Ishikawa (cell line): ENCODE measurements at regions not wholly inside any gene's neighbourhood (a gene's known extent, or its start where the extent isn't known, plus 50 kb on each side); places are given as distances from the start of the nearest gene placed in this dataset.

Experiments used
- CEBPB ChIP-seq: IDR thresholded peaks from 2 replicates; pipeline ENCODE4 v1.6.1; 2012
- EGR1 ChIP-seq: IDR thresholded peaks from 2 replicates; pipeline ENCODE4 v1.6.1; 2012
- EP300 ChIP-seq: IDR thresholded peaks from 2 replicates; pipeline ENCODE4 v1.6.1; 2012; ENCODE audit warnings: borderline replicate concordance
- FOXM1 ChIP-seq: IDR thresholded peaks from 2 replicates; pipeline ENCODE4 v1.6.1; 2012; ENCODE audit warnings: low read depth, borderline replicate concordance
- NFIC ChIP-seq: IDR thresholded peaks from 2 replicates; pipeline ENCODE4 v1.6.1; 2012
- TAF1 ChIP-seq: IDR thresholded peaks from 2 replicates; pipeline ENCODE4 v1.6.1; 2012; ENCODE audit warnings: low read depth, mild to moderate bottlenecking
- TEAD4 ChIP-seq: IDR thresholded peaks from 2 replicates; pipeline ENCODE4 v1.6.1; 2012
- TF ChIP-seq, protein P1 (sequence below): IDR thresholded peaks from 2 replicates; pipeline ENCODE4 v1.6.1; 2012

DNA sequence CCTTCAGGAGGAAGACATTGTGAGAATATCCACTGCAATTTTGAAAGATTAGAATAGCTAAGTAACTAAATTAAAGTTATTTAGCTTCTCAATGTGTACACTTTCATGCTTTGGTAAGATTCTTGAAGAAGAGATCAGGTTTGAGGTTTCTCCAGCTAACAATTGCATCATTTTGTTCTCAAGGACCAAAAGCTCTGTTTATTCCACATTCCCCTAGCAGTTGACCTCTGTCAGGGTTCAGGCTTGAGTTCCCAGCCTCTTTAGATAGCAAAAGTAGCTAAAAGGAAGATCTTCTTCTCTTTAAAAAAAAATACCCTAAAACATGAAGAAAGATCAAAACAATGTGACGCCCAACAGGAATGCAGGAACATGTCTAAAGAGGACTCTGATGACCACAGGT is 179.4 kb upstream of the IGFBP3 start:
- no peak for TF ChIP-seq TEAD4
- no peak for TF ChIP-seq TAF1
- TF ChIP-seq EP300: no peak
- TF ChIP-seq FOXM1: no peak
- TF ChIP-seq, protein P1, sequence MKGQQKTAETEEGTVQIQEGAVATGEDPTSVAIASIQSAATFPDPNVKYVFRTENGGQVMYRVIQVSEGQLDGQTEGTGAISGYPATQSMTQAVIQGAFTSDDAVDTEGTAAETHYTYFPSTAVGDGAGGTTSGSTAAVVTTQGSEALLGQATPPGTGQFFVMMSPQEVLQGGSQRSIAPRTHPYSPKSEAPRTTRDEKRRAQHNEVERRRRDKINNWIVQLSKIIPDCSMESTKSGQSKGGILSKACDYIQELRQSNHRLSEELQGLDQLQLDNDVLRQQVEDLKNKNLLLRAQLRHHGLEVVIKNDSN: no peak
- TF ChIP-seq CEBPB: no peak
- TF ChIP-seq NFIC: no peak
- no peak for TF ChIP-seq EGR1
